HUES6 (cell line): ENCODE measurements at regions not wholly inside any gene's neighbourhood (a gene's known extent, or its start where the extent isn't known, plus 50 kb on each side); places are given as distances from the start of the nearest gene placed in this dataset.

ENCODE experiments used
- H3K27ac ChIP-seq: 2 replicates; pipeline ENCODE4 v1.7.0; 2013; ENCODE audit warnings: low read depth, mild to moderate bottlenecking, low read length, inconsistent platforms
- H3K27me3 ChIP-seq: 2 replicates; pipeline ENCODE4 v1.6.1; 2013; ENCODE audit warnings: low read length; ENCODE audit not compliant: control insufficient read depth, insufficient read depth
- H3K36me3 ChIP-seq: 2 replicates; pipeline ENCODE4 v1.6.1; 2013; ENCODE audit warnings: low read length; ENCODE audit not compliant: control insufficient read depth, insufficient read depth
- H3K4me1 ChIP-seq: 2 replicates; pipeline ENCODE4 v1.6.1; 2013; ENCODE audit warnings: low read length; ENCODE audit not compliant: control insufficient read depth, insufficient read depth
- H3K4me3 ChIP-seq: 2 replicates; pipeline ENCODE4 v1.5.1; 2013; ENCODE audit warnings: low read depth, low read length
- H3K9ac ChIP-seq: one replicate; pipeline ENCODE4 v1.6.1; 2013; ENCODE audit warnings: mild to moderate bottlenecking, low read length
- H3K9me3 ChIP-seq: 2 replicates; pipeline ENCODE4 v1.6.1; 2013; ENCODE audit warnings: low read depth, low read length; ENCODE audit not compliant: control insufficient read depth, insufficient read depth

GRCh38 chr9:129561594-129562281 is 59.2 kb downstream of the C9orf50 start:
- peaks cover 53% of the 10 kb centered on the region for H3K4me1 ChIP-seq
- H3K4me3 ChIP-seq = no peak overlapping the region
- H3K36me3 ChIP-seq = no peaks in the 10 kb centered on the region
- no peaks in the 10 kb centered on the region for H3K27me3 ChIP-seq
- peak overlapping the region; percentile 25 for H3K9ac ChIP-seq
- H3K9me3 ChIP-seq = no peaks in the 10 kb centered on the region
- H3K27ac ChIP-seq = no peak overlapping the region

GRCh38 chr9:129560881-129561306 is 60.0 kb downstream of the C9orf50 start:
- H3K4me3 ChIP-seq = no peak overlapping the region
- H3K9me3 ChIP-seq = no peaks in the 10 kb centered on the region
- no peak overlapping the region for H3K9ac ChIP-seq
- H3K27ac ChIP-seq = no peak overlapping the region
- H3K36me3 ChIP-seq = no peaks in the 10 kb centered on the region
- H3K27me3 ChIP-seq = no peaks in the 10 kb centered on the region
- peaks cover 58% of the 10 kb centered on the region for H3K4me1 ChIP-seq

- H3K4me3 ChIP-seq = no peak overlapping the region
- no peaks in the 10 kb centered on the region for H3K36me3 ChIP-seq
- H3K4me1 ChIP-seq = peaks cover 64% of the 10 kb centered on the region
- peak overlapping the region; percentile 56 for H3K9ac ChIP-seq
- H3K27me3 ChIP-seq = no peaks in the 10 kb centered on the region
- peak overlapping the region; percentile 22; the same call in 1 of the 2 replicates for H3K27ac ChIP-seq
- H3K9me3 ChIP-seq = no peaks in the 10 kb centered on the region
These were observed 61.4 kb downstream of the C9orf50 start for GRCh38 chr9:129559506-129559881.

GRCh38 chr9:129558551-129559505 is 62.1 kb downstream of the C9orf50 start:
- Histone ChIP-seq H3K9ac (peak overlapping the region; percentile 84), H3K4me3 (peak overlapping the region; percentile 18; the same call in 1 of the 2 replicates), H3K27ac (peak overlapping the region; percentile 98), H3K27me3 (no peaks in the 10 kb centered on the region), H3K4me1 (peaks cover 64% of the 10 kb centered on the region), H3K9me3 (no peaks in the 10 kb centered on the region), H3K36me3 (no peaks in the 10 kb centered on the region)

GRCh38 chr9:129558063-129558550 is 62.8 kb downstream of the C9orf50 start:
- H3K36me3 ChIP-seq = no peaks in the 10 kb centered on the region
- peak overlapping the region; percentile 84 for H3K9ac ChIP-seq
- no peaks in the 10 kb centered on the region for H3K27me3 ChIP-seq
- H3K4me3 ChIP-seq = peak overlapping the region; percentile 23; the same call in 1 of the 2 replicates
- H3K4me1 ChIP-seq = peaks cover 64% of the 10 kb centered on the region
- H3K9me3 ChIP-seq = no peaks in the 10 kb centered on the region
- H3K27ac ChIP-seq = peak overlapping the region; percentile 98

- peak overlapping the region; percentile 54 for H3K4me3 ChIP-seq
- peak overlapping the region; percentile 98 for H3K27ac ChIP-seq
These were observed 63.5 kb downstream of the C9orf50 start for GRCh38 chr9:129557192-129558036.

GRCh38 chr9:129556491-129557191 is 64.3 kb downstream of the C9orf50 start:
- Histone ChIP-seq H3K9ac (peak overlapping the region; percentile 92), H3K27ac (peak overlapping the region; percentile 98), H3K4me3 (peak overlapping the region; percentile 54), H3K4me1 (peaks cover 53% of the 10 kb centered on the region), H3K27me3 (peaks cover 1% of the 10 kb centered on the region; the same call in 1 of the 2 replicates), H3K36me3 (no peaks in the 10 kb centered on the region), H3K9me3 (no peaks in the 10 kb centered on the region)

More at GRCh38 chr9:129557192-129558036, 63.5 kb downstream of the C9orf50 start:
- no peaks in the 10 kb centered on the region for H3K36me3 ChIP-seq
- H3K4me1 ChIP-seq = peaks cover 61% of the 10 kb centered on the region
- H3K9ac ChIP-seq = peak overlapping the region; percentile 92
- H3K27me3 ChIP-seq = no peaks in the 10 kb centered on the region
- no peaks in the 10 kb centered on the region for H3K9me3 ChIP-seq

GRCh38 chr9:129555512-129556215 is 65.2 kb downstream of the C9orf50 start:
- Histone ChIP-seq H3K4me1 (peaks cover 44% of the 10 kb centered on the region), H3K9ac (no peak overlapping the region), H3K4me3 (no peak overlapping the region), H3K9me3 (no peaks in the 10 kb centered on the region), H3K27me3 (peaks cover 11% of the 10 kb centered on the region), H3K36me3 (no peaks in the 10 kb centered on the region), H3K27ac (no peak overlapping the region)

GRCh38 chr9:129554649-129555048 is 66.3 kb downstream of the C9orf50 start:
- Histone ChIP-seq H3K27me3 (peaks cover 18% of the 10 kb centered on the region), H3K36me3 (no peaks in the 10 kb centered on the region), H3K4me3 (no peak overlapping the region), H3K9me3 (no peaks in the 10 kb centered on the region), H3K9ac (no peak overlapping the region), H3K4me1 (peaks cover 45% of the 10 kb centered on the region), H3K27ac (no peak overlapping the region)
